HG02798 (cell line): ENCODE measurements at regions not wholly inside any gene's neighbourhood (a gene's known extent, or its start where the extent isn't known, plus 50 kb on each side); places are given as distances from the start of the nearest gene placed in this dataset.
A peak's percentile ranks its signal among the peaks of the same experiment; 100 is the strongest.

ENCODE experiments used
- ATAC-seq: cut with Tn5 transposase; IDR thresholded peaks from one replicate; pipeline ENCODE4 v1.9.1; 2021; ENCODE audit warnings: mild to moderate bottlenecking; ENCODE audit not compliant: unreplicated experiment, poor library complexity

GRCh38 chr11:87447606-87448005 is 409.9 kb downstream of the TMEM135 start:
- ATAC-seq = no peak

GRCh38 chr11:87444993-87445392 is 407.3 kb downstream of the TMEM135 start:
- ATAC-seq = no peak

GRCh38 chr11:87443707-87444106 is 406.0 kb downstream of the TMEM135 start:
- no peak for ATAC-seq

- ATAC-seq = no peak
Measured at GRCh38 chr11:87440076-87440770, 402.5 kb downstream of the TMEM135 start.

GRCh38 chr11:87438416-87438815 is 400.7 kb downstream of the TMEM135 start:
- ATAC-seq = no peak

- ATAC-seq = no peak
Measured at GRCh38 chr11:87437844-87438223, 400.1 kb downstream of the TMEM135 start.

- ATAC-seq = peak; percentile 31
Measured at GRCh38 chr11:87437133-87437843, 399.6 kb downstream of the TMEM135 start.

- no peak for ATAC-seq
Measured at GRCh38 chr11:87432022-87432421, 394.3 kb downstream of the TMEM135 start.

- no peak for ATAC-seq
Measured at GRCh38 chr11:87431392-87431791, 393.7 kb downstream of the TMEM135 start.

- ATAC-seq = no peak
Measured at GRCh38 chr11:87430821-87431220, 393.1 kb downstream of the TMEM135 start.

- ATAC-seq = no peak
Measured at GRCh38 chr11:87429996-87430395, 392.3 kb downstream of the TMEM135 start.

GRCh38 chr11:87428266-87428665 is 390.5 kb downstream of the TMEM135 start:
- ATAC-seq = no peak

- no peak for ATAC-seq
Measured at GRCh38 chr11:87425943-87426342, 388.2 kb downstream of the TMEM135 start.

- no peak for ATAC-seq
Measured at GRCh38 chr11:87425391-87425790, 387.7 kb downstream of the TMEM135 start.

GRCh38 chr11:87423161-87423560 is 385.4 kb downstream of the TMEM135 start:
- ATAC-seq = no peak

GRCh38 chr11:87422566-87422965 is 384.8 kb downstream of the TMEM135 start:
- ATAC-seq = no peak

- peak; percentile 81 for ATAC-seq
Measured at GRCh38 chr11:87421422-87421821, 383.7 kb downstream of the TMEM135 start.

- ATAC-seq = no peak
Measured at GRCh38 chr11:87417951-87418350, 380.2 kb downstream of the TMEM135 start.

GRCh38 chr11:87405843-87406242 is 368.1 kb downstream of the TMEM135 start:
- no peak for ATAC-seq

GRCh38 chr11:87405356-87405755 is 367.6 kb downstream of the TMEM135 start:
- ATAC-seq = no peak

- no peak for ATAC-seq
Measured at GRCh38 chr11:87401653-87402052, 363.9 kb downstream of the TMEM135 start.

- ATAC-seq = no peak
Measured at GRCh38 chr11:87399341-87399740, 361.6 kb downstream of the TMEM135 start.
